ENCODE measurements at regions not wholly inside any gene's neighbourhood (a gene's known extent, or its start where the extent isn't known, plus 50 kb on each side); places are given as distances from the start of the nearest gene placed in this dataset.

DNA sequence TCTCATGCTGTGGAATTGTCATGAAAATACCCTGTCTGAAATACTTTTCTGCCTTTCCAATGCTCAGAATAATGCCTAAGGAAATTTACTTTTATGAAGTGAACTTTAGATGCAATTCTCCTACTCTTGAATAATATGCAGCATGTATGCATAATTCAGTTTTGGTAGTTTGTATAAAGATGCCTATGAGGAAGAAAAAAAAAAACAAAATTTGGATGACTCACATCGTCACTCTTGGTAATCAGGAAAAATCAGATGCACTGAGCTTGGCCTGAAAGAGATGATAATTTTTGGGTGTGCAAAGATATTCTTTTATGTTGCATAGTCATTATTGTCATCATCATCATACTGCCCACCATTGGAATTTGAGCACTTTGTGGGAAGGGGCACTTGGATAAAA lies 382.1 kb downstream of the ANKRD7 start:
- no peak for TF ChIP-seq CTCF (IDR thresholded peaks at IDR 0.05; ENCODE audit: low read depth, low read length, missing input control)
- no peak for TF ChIP-seq TAF1 (conservative IDR thresholded peaks at IDR 0.05)
- TF ChIP-seq, protein P1, sequence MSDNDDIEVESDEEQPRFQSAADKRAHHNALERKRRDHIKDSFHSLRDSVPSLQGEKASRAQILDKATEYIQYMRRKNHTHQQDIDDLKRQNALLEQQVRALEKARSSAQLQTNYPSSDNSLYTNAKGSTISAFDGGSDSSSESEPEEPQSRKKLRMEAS (IDR thresholded peaks at IDR 0.05) = no peak
- TF ChIP-seq RAD21 (IDR thresholded peaks at IDR 0.05) = no peak
- no peak for TF ChIP-seq EGR1 (IDR thresholded peaks at IDR 0.05; ENCODE audit: low read depth in 2 of 2)
- no peak for TF ChIP-seq JUND (IDR thresholded peaks at IDR 0.05)
- no peak for TF ChIP-seq FOXA1 (IDR thresholded peaks at IDR 0.05)
- no peak for TF ChIP-seq ATF3 (IDR thresholded peaks at IDR 0.05)
- no peak for TF ChIP-seq ZBTB33 (IDR thresholded peaks at IDR 0.05)
- no peak for TF ChIP-seq YY1 (IDR thresholded peaks at IDR 0.05)
- TF ChIP-seq, protein P2, sequence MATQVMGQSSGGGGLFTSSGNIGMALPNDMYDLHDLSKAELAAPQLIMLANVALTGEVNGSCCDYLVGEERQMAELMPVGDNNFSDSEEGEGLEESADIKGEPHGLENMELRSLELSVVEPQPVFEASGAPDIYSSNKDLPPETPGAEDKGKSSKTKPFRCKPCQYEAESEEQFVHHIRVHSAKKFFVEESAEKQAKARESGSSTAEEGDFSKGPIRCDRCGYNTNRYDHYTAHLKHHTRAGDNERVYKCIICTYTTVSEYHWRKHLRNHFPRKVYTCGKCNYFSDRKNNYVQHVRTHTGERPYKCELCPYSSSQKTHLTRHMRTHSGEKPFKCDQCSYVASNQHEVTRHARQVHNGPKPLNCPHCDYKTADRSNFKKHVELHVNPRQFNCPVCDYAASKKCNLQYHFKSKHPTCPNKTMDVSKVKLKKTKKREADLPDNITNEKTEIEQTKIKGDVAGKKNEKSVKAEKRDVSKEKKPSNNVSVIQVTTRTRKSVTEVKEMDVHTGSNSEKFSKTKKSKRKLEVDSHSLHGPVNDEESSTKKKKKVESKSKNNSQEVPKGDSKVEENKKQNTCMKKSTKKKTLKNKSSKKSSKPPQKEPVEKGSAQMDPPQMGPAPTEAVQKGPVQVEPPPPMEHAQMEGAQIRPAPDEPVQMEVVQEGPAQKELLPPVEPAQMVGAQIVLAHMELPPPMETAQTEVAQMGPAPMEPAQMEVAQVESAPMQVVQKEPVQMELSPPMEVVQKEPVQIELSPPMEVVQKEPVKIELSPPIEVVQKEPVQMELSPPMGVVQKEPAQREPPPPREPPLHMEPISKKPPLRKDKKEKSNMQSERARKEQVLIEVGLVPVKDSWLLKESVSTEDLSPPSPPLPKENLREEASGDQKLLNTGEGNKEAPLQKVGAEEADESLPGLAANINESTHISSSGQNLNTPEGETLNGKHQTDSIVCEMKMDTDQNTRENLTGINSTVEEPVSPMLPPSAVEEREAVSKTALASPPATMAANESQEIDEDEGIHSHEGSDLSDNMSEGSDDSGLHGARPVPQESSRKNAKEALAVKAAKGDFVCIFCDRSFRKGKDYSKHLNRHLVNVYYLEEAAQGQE (IDR thresholded peaks at IDR 0.05) = no peak
- TF ChIP-seq GABPA (IDR thresholded peaks at IDR 0.05 in 1 of 2, conservative IDR thresholded peaks at IDR 0.05 in 1 of 2) = no peak
- TF ChIP-seq RXRA (IDR thresholded peaks at IDR 0.05) = no peak
- TF ChIP-seq SP1 (IDR thresholded peaks at IDR 0.05) = no peak

All from liver (tissue), 3 donors.